ENCODE measurements at regions not wholly inside any gene's neighbourhood (a gene's known extent, or its start where the extent isn't known, plus 50 kb on each side); places are given as distances from the start of the nearest gene placed in this dataset.

DNA sequence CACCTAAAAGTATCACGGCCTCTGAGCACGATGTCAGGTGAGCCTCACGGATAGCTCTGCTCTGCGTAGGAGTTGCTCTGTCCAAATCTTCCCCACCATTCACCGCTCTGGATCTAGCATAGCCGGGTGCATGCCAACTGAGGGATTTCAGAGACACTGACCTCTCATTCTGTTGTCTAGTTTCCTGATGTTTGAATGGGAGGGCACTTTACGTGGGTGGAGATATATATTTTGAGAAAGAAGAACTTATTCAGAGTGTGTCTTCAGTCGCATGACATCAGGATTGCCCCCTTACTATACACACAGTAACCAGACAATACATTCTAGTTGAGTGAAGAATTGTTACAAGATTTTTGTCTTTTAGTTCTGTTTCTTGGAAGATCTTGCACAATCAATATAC lies 96.5 kb upstream of the CITED2 start:
- TF ChIP-seq, protein P1, sequence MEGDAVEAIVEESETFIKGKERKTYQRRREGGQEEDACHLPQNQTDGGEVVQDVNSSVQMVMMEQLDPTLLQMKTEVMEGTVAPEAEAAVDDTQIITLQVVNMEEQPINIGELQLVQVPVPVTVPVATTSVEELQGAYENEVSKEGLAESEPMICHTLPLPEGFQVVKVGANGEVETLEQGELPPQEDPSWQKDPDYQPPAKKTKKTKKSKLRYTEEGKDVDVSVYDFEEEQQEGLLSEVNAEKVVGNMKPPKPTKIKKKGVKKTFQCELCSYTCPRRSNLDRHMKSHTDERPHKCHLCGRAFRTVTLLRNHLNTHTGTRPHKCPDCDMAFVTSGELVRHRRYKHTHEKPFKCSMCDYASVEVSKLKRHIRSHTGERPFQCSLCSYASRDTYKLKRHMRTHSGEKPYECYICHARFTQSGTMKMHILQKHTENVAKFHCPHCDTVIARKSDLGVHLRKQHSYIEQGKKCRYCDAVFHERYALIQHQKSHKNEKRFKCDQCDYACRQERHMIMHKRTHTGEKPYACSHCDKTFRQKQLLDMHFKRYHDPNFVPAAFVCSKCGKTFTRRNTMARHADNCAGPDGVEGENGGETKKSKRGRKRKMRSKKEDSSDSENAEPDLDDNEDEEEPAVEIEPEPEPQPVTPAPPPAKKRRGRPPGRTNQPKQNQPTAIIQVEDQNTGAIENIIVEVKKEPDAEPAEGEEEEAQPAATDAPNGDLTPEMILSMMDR (conservative IDR thresholded peaks at IDR 0.05): no peak
- TF ChIP-seq EZH2 (IDR thresholded peaks at IDR 0.05; ENCODE audit: low read depth): no peak

All from PC-9 (cell line).